Fibroblast of lung (primary cell): ENCODE measurements at regions not wholly inside any gene's neighbourhood (a gene's known extent, or its start where the extent isn't known, plus 50 kb on each side); places are given as distances from the start of the nearest gene placed in this dataset.

Experiments
- DNase-seq, 2 donors: peaks; one replicate each; pipeline versions ENCODE4 v3.0.0 to v3.0.0-alpha.2; 2010; ENCODE audit warnings: low read depth in 2 of 2
- H2AFZ ChIP-seq: 2 replicates; pipeline ENCODE4 v1.5.1; 2012; ENCODE audit warnings: low read length, control low read depth, inconsistent platforms
- H3K27ac ChIP-seq: 2 replicates; pipeline ENCODE4 v1.5.1; 2011; ENCODE audit warnings: low read length, control low read depth; ENCODE audit not compliant: insufficient read depth
- H3K27me3 ChIP-seq: 2 replicates; pipeline ENCODE4 v1.5.1; 2011; ENCODE audit warnings: mild to moderate bottlenecking, low read length; ENCODE audit not compliant: control insufficient read depth, insufficient read depth
- H3K36me3 ChIP-seq: 2 replicates; pipeline ENCODE4 v1.5.1; 2011; ENCODE audit warnings: low read length; ENCODE audit not compliant: control insufficient read depth, insufficient read depth
- H3K4me1 ChIP-seq: 2 replicates; pipeline ENCODE4 v1.5.1; 2011; ENCODE audit warnings: low read length; ENCODE audit not compliant: control insufficient read depth, insufficient read depth; ENCODE audit errors: extremely low read depth
- H3K4me2 ChIP-seq: 2 replicates; pipeline ENCODE4 v1.5.1; 2011; ENCODE audit warnings: low read length, control low read depth; ENCODE audit not compliant: insufficient read depth; ENCODE audit errors: extremely low read depth
- H3K4me3 ChIP-seq, 4 experiments: fragments of 200-600 bp in 1 of 4; sonication (generic) in 1 of 4; replicated peaks in 1 of 4; 2 replicates each; pipeline ENCODE4 v1.5.1; 2011 to 2016; ENCODE audit warnings: low read length in 4 of 4, low read depth in 3 of 4, mild to moderate bottlenecking in 3 of 4, control low read depth in 2 of 4, inconsistent platforms in 1 of 4, mixed read lengths in 1 of 4; ENCODE audit not compliant: insufficient read depth in 1 of 4; ENCODE audit errors: control extremely low read depth in 1 of 4
- H3K79me2 ChIP-seq: 2 replicates; pipeline ENCODE4 v1.5.1; 2012; ENCODE audit warnings: mild to moderate bottlenecking, low read length, inconsistent platforms; ENCODE audit not compliant: control insufficient read depth, insufficient read depth
- H3K9ac ChIP-seq: 2 replicates; pipeline ENCODE4 v1.5.1; 2011; ENCODE audit warnings: mild to moderate bottlenecking, low read length, control low read depth; ENCODE audit not compliant: insufficient read depth
- H3K9me3 ChIP-seq: 2 replicates; pipeline ENCODE4 v1.5.1; 2012; ENCODE audit warnings: low read depth, low read length; ENCODE audit not compliant: control insufficient read depth, insufficient read depth
- H4K20me1 ChIP-seq: 2 replicates; pipeline ENCODE4 v1.5.1; 2011; ENCODE audit warnings: low read length; ENCODE audit not compliant: control insufficient read depth, insufficient read depth; ENCODE audit errors: extremely low read depth
- EZH2 ChIP-seq: IDR thresholded peaks from 2 replicates; pipeline ENCODE4 v1.5.1; 2012; ENCODE audit warnings: low read length, control low read depth, mild to moderate bottlenecking; ENCODE audit errors: missing control alignments
- TF ChIP-seq, protein P1 (sequence below), 2 donors: IDR thresholded peaks in 1 of 2; conservative IDR thresholded peaks in 1 of 2; 1 replicate in 1 of 2; 2 replicates in 1 of 2; pipeline ENCODE4 v1.5.1; 2011 to 2012; ENCODE audit warnings: low read length in 2 of 2, control low read depth in 1 of 2, inconsistent platforms in 1 of 2, low read depth in 1 of 2, mild to moderate bottlenecking in 1 of 2

DNA sequence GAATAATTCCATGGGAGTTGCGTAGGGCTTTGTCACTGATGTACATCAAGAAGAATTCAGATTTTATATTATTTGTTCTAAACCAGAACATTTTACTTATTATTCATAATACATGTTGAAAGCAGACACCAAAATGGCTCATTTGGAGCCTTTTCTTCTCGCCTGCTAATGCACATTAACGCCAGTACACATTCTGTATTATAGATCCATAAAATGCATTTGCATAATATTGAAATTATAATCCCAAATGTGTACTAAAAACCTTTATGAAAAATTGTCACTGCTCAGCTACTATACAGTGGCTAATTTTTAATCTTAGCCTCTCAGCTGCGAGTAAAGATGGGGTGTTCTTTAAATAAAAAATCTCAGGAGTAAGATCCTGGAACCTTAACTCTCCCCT, 452.2 kb upstream of the HNRNPA3 start:
- DNase-seq: no peak
- no peak for TF ChIP-seq EZH2
- TF ChIP-seq, protein P1, sequence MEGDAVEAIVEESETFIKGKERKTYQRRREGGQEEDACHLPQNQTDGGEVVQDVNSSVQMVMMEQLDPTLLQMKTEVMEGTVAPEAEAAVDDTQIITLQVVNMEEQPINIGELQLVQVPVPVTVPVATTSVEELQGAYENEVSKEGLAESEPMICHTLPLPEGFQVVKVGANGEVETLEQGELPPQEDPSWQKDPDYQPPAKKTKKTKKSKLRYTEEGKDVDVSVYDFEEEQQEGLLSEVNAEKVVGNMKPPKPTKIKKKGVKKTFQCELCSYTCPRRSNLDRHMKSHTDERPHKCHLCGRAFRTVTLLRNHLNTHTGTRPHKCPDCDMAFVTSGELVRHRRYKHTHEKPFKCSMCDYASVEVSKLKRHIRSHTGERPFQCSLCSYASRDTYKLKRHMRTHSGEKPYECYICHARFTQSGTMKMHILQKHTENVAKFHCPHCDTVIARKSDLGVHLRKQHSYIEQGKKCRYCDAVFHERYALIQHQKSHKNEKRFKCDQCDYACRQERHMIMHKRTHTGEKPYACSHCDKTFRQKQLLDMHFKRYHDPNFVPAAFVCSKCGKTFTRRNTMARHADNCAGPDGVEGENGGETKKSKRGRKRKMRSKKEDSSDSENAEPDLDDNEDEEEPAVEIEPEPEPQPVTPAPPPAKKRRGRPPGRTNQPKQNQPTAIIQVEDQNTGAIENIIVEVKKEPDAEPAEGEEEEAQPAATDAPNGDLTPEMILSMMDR (conservative IDR thresholded peaks at IDR 0.05 in 1 of 2, IDR thresholded peaks at IDR 0.05 in 1 of 2; ENCODE audit: low read depth in 1 of 2, low read length in 2 of 2): no peak

DNA sequence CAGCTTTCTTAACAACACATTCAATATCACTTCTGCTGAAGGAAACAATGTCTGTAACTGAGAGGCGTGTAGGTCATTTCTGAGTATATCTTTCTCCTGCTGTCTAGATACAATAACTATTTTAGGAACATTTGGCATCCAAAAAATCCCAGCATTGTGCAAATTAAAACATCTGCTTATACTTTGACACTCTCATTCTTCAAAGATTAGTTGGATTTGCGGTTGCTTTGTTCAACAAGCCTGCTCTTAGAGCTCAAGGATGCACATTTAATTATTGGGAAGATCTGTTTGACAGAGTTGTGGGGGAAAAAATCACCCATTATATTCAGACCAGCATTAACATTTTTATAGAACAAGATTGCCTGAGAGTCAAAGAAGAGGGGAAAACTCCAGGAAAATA, 449.5 kb upstream of the HNRNPA3 start:
- Histone ChIP-seq H3K4me3 (no peak overlapping the region), H3K9ac (no peak overlapping the region), H3K4me1 (no peaks in the 10 kb centered on the region), H2AFZ (no peak overlapping the region), H3K4me2 (no peak overlapping the region), H3K9me3 (no peaks in the 10 kb centered on the region), H3K27me3 (no peaks in the 10 kb centered on the region), H3K27ac (no peak overlapping the region), H3K36me3 (no peaks in the 10 kb centered on the region), H3K79me2 (no peaks in the 10 kb centered on the region), H4K20me1 (no peaks in the 10 kb centered on the region)
- TF ChIP-seq, protein P1 (conservative IDR thresholded peaks at IDR 0.05 in 1 of 2, IDR thresholded peaks at IDR 0.05 in 1 of 2; ENCODE audit: low read depth in 1 of 2, low read length in 2 of 2): no peak
- no peak for TF ChIP-seq EZH2
- DNase-seq: no peak

More for the DNA sequence above, 452.2 kb upstream of the HNRNPA3 start:
- Histone ChIP-seq H4K20me1 (no peaks in the 10 kb centered on the region), H2AFZ (no peak overlapping the region), H3K9me3 (no peaks in the 10 kb centered on the region), H3K4me3 (no peak overlapping the region), H3K4me1 (no peaks in the 10 kb centered on the region), H3K27ac (no peak overlapping the region), H3K4me2 (no peak overlapping the region), H3K36me3 (no peaks in the 10 kb centered on the region), H3K79me2 (no peaks in the 10 kb centered on the region), H3K27me3 (no peaks in the 10 kb centered on the region), H3K9ac (no peak overlapping the region)

DNA sequence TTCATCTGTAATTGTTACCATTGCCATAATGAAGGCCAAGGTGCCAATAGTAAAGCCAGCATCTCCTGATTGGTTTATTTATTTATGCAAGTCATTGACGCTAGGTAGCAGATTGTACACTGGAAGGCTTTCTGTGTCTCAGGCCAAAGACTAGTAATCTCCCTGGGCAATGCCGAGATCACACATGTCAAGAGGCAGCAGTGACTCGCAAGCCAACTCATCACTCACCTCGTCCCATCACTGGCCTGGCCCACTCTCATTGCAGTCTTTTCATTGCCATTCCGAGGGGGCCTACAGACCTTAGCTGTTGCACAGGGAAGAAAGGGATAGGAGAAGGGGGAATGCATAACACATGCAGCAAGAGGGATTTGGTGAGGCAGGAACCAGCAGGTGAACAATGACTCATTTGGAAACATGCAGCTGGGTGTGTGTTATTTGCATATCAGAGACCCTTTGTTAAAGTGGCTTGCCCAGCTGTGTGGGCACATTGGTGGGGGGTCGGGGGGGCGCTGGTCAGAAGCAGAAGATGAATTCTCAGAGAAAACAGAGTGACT, 448.7 kb upstream of the HNRNPA3 start:
- no peaks in the 10 kb centered on the region for H3K36me3 ChIP-seq
- no peaks in the 10 kb centered on the region for H4K20me1 ChIP-seq
- no peak overlapping the region for H3K9ac ChIP-seq
- H3K27ac ChIP-seq: no peak overlapping the region
- no peak overlapping the region for H3K4me2 ChIP-seq
- DNase-seq: no peak
- H3K79me2 ChIP-seq: no peaks in the 10 kb centered on the region
- TF ChIP-seq EZH2: no peak
- TF ChIP-seq, protein P1 (conservative IDR thresholded peaks at IDR 0.05 in 1 of 2, IDR thresholded peaks at IDR 0.05 in 1 of 2; ENCODE audit: low read depth in 1 of 2, low read length in 2 of 2): no peak
- H3K9me3 ChIP-seq: no peaks in the 10 kb centered on the region
- no peaks in the 10 kb centered on the region for H3K4me1 ChIP-seq
- H3K27me3 ChIP-seq: no peaks in the 10 kb centered on the region
- no peak overlapping the region for H3K4me3 ChIP-seq
- no peak overlapping the region for H2AFZ ChIP-seq
